Erythroblast (primary cell): ENCODE measurements at regions not wholly inside any gene's neighbourhood (a gene's known extent, or its start where the extent isn't known, plus 50 kb on each side); places are given as distances from the start of the nearest gene placed in this dataset.

Experiments used
- GATA1 ChIP-seq: IDR thresholded peaks from 2 replicates; pipeline ENCODE4 v1.6.1; 2011; ENCODE audit warnings: low read depth, mild to moderate bottlenecking, control low read depth, low read length, moderate library complexity
- POLR2A ChIP-seq: IDR thresholded peaks from 2 replicates; pipeline ENCODE4 v1.6.1; 2011; ENCODE audit warnings: mild to moderate bottlenecking, low read length

DNA sequence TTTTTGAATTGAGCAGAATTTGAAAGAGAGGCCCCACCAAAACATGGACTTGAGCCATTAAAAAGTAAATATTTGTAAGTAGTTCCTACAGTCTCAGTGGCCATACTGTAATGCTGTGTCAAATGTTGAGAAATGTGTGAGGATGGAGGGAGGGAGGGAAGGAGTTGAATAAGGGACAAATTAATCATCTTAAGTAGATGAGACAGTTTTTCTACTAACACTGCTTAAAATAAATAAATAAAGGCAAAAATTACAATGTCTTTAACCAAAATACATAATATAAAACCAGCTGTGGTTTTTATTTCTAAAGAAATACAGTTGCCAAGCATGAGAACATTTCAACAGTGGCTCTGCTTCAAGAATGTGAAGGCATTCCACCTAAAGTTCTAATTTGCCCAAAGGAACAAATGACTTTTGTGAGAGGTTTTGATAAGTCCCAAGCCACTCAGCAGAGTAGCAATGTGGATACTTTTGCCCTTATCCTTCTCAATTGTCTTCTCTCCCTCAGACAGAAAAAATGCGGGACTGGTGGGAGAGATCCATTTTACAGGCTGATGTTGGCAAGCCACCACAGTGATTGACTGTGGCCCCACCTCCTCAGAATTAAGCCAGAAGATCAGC is 427.0 kb upstream of the RARB start:
- no peak for TF ChIP-seq POLR2A
- TF ChIP-seq GATA1, result no peak
